ENCODE measurements at regions not wholly inside any gene's neighbourhood (a gene's known extent, or its start where the extent isn't known, plus 50 kb on each side); places are given as distances from the start of the nearest gene placed in this dataset.

DNA sequence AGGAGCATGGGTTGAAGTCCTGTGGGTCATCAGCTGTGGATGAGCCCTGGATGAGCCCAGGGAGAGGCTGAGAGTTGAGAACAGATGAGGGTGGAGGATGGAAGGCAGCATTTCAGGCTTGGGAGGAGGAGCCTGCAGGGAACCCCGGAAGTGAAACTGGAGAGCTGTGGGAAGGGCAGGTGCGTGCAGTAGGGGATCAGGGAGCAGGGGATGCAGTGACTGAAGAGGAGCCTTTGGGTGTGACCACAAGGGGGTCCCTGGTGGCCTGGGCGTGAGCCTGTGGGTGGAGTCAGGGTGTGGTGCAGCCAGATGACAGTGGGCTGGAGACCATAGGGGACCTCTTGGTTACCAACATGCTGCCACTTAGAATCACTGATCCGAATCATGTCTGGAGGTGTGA lies 115.5 kb downstream of the PAPOLA start:
- CTCF ChIA-PET, result no interaction called here
- H2AFZ ChIP-seq (ENCODE audit: insufficient read depth, low read depth, low read length, poor library complexity, severe bottlenecking), result no peak overlapping the region
- H3K36me3 ChIP-seq (replicated peaks in 1 of 2; ENCODE audit: control extremely low read depth in 1 of 2, control insufficient read depth in 1 of 2, extremely low read depth in 1 of 2, insufficient read depth in 2 of 2, low read length in 1 of 2), result no peaks in the 10 kb centered on the region
- no peaks in the 10 kb centered on the region for H3K9me3 Mint-ChIP-seq (ENCODE audit: insufficient read depth)
- no peak overlapping the region for H3K27ac ChIP-seq (ENCODE audit: low read length in 2 of 2)
- H3K4me1 Mint-ChIP-seq, result no peaks in the 10 kb centered on the region
- WGBS (ENCODE audit: insufficient coverage), result 77% methylated on average over 4 of the region's 4 CpGs
- peaks cover 0 to 4% (median 0%) of the 10 kb centered on the region in 4 experiments for H3K27me3 ChIP-seq (replicated peaks in 1 of 4; ENCODE audit: control extremely low read depth in 1 of 4, control insufficient read depth in 3 of 4, insufficient read depth in 4 of 4, low read length in 3 of 4)
- H4K20me1 ChIP-seq (ENCODE audit: control insufficient read depth, insufficient read depth, low read length, poor library complexity, severe bottlenecking), result no peaks in the 10 kb centered on the region
- no peaks in the 10 kb centered on the region for H3K9me3 ChIP-seq (ENCODE audit: control extremely low read depth in 1 of 3, control insufficient read depth in 2 of 3, insufficient read depth in 1 of 3, low read length in 2 of 3)
- no peak overlapping the region for H3K4me2 ChIP-seq (replicated peaks; ENCODE audit: low read depth, low read length, poor library complexity, severe bottlenecking)
- no peak overlapping the region for H3K27ac Mint-ChIP-seq
- no peak overlapping the region for H3K4me3 Mint-ChIP-seq
- H3K4me1 ChIP-seq (ENCODE audit: control insufficient read depth in 2 of 2, insufficient read depth in 2 of 2, low read length in 2 of 2), result no peaks in the 10 kb centered on the region
- intact Hi-C loops (cut with micrococcal nuclease), result no loop called here
- no peak overlapping the region for H3K9ac ChIP-seq (ENCODE audit: low read length)
- H3K79me2 ChIP-seq (ENCODE audit: control insufficient read depth, insufficient read depth, low read length), result no peaks in the 10 kb centered on the region
- no peak overlapping the region for H3K4me3 ChIP-seq (ENCODE audit: control extremely low read depth in 1 of 5, extremely low read depth in 1 of 5, insufficient read depth in 1 of 5, low read depth in 2 of 5, low read length in 4 of 5)
- no peak for ATAC-seq (ENCODE audit: low read depth)
- H3K27me3 Mint-ChIP-seq, result peaks cover 17% of the 10 kb centered on the region
- no peak for TF ChIP-seq EZH2 (IDR thresholded peaks at IDR 0.05; ENCODE audit: borderline replicate concordance, insufficient read depth, low read depth, low read length, poor library complexity, severe bottlenecking)
- TF ChIP-seq, protein P1, sequence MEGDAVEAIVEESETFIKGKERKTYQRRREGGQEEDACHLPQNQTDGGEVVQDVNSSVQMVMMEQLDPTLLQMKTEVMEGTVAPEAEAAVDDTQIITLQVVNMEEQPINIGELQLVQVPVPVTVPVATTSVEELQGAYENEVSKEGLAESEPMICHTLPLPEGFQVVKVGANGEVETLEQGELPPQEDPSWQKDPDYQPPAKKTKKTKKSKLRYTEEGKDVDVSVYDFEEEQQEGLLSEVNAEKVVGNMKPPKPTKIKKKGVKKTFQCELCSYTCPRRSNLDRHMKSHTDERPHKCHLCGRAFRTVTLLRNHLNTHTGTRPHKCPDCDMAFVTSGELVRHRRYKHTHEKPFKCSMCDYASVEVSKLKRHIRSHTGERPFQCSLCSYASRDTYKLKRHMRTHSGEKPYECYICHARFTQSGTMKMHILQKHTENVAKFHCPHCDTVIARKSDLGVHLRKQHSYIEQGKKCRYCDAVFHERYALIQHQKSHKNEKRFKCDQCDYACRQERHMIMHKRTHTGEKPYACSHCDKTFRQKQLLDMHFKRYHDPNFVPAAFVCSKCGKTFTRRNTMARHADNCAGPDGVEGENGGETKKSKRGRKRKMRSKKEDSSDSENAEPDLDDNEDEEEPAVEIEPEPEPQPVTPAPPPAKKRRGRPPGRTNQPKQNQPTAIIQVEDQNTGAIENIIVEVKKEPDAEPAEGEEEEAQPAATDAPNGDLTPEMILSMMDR (IDR thresholded peaks at IDR 0.05), result no peak
- POLR2A ChIA-PET, result no interaction called here
- DNase-seq, result no peak

DNA sequence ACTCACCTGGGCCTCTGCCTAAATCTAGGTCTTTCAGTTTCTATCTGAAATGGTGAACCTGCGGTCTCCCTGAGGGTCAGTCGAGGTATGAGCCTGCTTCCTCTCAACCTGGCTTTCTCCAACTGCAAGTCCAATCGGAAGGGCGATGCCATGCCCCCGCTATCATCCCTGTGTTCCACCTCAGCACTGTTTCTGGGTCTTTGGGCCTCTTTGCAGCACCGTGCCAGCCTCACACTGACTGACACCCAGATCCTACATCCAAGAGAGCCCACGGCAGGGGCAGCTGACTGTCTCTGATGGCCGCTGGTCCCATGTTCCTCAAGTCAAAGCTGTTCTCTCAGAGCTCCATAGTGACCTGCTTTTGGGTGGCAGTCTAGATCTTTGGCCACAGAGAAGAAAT lies 120.7 kb downstream of the PAPOLA start:
- Histone ChIP-seq H2AFZ (ENCODE audit: insufficient read depth, low read depth, low read length, poor library complexity, severe bottlenecking) (no peak overlapping the region), H3K79me2 (ENCODE audit: control insufficient read depth, insufficient read depth, low read length) (no peaks in the 10 kb centered on the region), H3K4me1 (ENCODE audit: control insufficient read depth in 2 of 2, insufficient read depth in 2 of 2, low read length in 2 of 2) (no peaks in the 10 kb centered on the region), H3K9ac (ENCODE audit: low read length) (no peak overlapping the region), H3K27ac (ENCODE audit: low read length in 2 of 2) (no peak overlapping the region), H3K9me3 (ENCODE audit: control extremely low read depth in 1 of 3, control insufficient read depth in 2 of 3, insufficient read depth in 1 of 3, low read length in 2 of 3) (no peaks in the 10 kb centered on the region), H4K20me1 (ENCODE audit: control insufficient read depth, insufficient read depth, low read length, poor library complexity, severe bottlenecking) (no peaks in the 10 kb centered on the region), H3K36me3 (replicated peaks in 1 of 2; ENCODE audit: control extremely low read depth in 1 of 2, control insufficient read depth in 1 of 2, extremely low read depth in 1 of 2, insufficient read depth in 2 of 2, low read length in 1 of 2) (no peaks in the 10 kb centered on the region), H3K4me3 (ENCODE audit: control extremely low read depth in 1 of 5, extremely low read depth in 1 of 5, insufficient read depth in 1 of 5, low read depth in 2 of 5, low read length in 4 of 5) (no peak overlapping the region), H3K27me3 (replicated peaks in 1 of 4; ENCODE audit: control extremely low read depth in 1 of 4, control insufficient read depth in 3 of 4, insufficient read depth in 4 of 4, low read length in 3 of 4) (peaks cover 0 to 6% (median 0%) of the 10 kb centered on the region in 4 experiments), H3K4me2 (replicated peaks; ENCODE audit: low read depth, low read length, poor library complexity, severe bottlenecking) (no peak overlapping the region)
- no peaks in the 10 kb centered on the region for H3K4me1 Mint-ChIP-seq
- POLR2A ChIA-PET, result no interaction called here
- CTCF ChIA-PET, result no interaction called here
- H3K4me3 Mint-ChIP-seq, result no peak overlapping the region
- H3K27ac Mint-ChIP-seq, result no peak overlapping the region
- DNase-seq (no peak), ATAC-seq (ENCODE audit: low read depth) (no peak)
- TF ChIP-seq, protein P1 (IDR thresholded peaks at IDR 0.05), result no peak
- TF ChIP-seq EZH2 (IDR thresholded peaks at IDR 0.05; ENCODE audit: borderline replicate concordance, insufficient read depth, low read depth, low read length, poor library complexity, severe bottlenecking), result no peak
- WGBS (ENCODE audit: insufficient coverage), result 86% methylated on average over 8 of the region's 8 CpGs
- H3K9me3 Mint-ChIP-seq (ENCODE audit: insufficient read depth), result no peaks in the 10 kb centered on the region
- intact Hi-C loops (cut with micrococcal nuclease), result no loop called here
- peaks cover 18% of the 10 kb centered on the region for H3K27me3 Mint-ChIP-seq

Data from B cell (primary cell).